H4 (cell line): ENCODE measurements at regions not wholly inside any gene's neighbourhood (a gene's known extent, or its start where the extent isn't known, plus 50 kb on each side); places are given as distances from the start of the nearest gene placed in this dataset.
A peak's percentile ranks its signal among the peaks of the same experiment; 100 is the strongest.

Experiments used
- DNase-seq: peaks from one replicate; pipeline ENCODE4 v3.0.0-alpha.2; 2015; ENCODE audit warnings: low spot score

DNA sequence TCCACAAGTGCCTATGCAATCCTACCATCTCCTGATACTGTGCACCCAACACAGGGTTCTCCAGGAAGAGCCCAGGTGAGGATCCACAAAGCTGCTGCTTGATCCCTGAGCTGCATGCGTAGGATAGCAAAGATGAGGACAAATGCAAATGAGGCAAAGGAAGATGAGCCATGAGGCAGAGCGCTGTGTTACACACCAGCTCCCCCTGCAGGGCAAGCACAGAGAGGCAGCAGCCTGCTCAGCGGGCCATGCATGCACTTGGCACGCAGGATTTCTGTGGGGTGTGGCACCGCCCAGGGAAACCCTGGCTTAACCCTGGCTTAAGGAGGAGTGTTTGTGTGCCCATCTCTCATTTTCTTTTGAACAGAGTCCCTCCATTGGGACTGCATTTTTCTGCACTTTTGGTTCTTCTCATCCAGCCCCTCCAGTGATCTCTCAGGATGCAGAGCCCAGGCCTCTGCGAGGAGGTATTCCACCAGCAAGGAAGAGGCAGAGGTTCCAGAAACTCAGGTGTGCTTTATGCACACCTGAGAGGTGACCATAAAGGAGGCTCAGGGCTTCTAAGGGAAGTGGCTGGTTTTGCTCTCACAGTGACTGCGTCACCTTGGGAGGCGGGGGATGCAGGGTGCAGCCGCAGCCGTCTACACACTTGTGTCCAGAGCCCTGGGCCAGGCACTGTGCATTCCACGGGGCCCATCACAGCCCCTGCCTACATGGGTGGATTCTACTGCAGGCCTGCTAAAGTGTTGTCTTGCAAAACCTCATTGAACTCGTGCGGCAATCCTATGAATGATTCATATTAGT is 973.3 kb upstream of the TMEM132C start:
- DNase-seq: peak; percentile 56

DNA sequence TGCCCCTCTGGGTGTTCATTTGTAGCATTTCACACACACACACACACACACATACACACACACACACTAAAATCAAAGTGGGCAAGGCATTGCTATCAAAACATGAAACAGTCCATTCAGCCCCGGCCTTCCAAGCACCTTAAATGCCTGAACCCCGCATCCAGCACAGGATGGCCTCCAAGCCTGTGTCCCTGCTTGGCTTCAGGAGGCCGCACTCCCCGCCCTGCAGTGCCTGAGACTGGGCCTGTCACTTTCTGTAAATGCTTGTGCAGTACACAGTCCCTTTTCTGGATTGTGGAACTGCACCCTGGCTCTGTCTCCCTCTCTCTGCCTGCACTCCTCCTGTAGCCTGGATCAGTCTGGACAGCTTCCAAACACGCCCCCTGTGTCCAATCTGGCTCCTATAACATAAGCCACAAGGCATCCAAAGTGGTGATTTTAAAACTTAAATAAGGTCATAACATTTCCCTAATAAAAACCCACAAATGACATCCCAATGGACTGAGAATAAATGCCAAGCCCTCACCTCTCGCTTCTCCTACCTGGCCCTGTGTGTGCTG is 972.2 kb upstream of the TMEM132C start:
- no peak for DNase-seq

DNA sequence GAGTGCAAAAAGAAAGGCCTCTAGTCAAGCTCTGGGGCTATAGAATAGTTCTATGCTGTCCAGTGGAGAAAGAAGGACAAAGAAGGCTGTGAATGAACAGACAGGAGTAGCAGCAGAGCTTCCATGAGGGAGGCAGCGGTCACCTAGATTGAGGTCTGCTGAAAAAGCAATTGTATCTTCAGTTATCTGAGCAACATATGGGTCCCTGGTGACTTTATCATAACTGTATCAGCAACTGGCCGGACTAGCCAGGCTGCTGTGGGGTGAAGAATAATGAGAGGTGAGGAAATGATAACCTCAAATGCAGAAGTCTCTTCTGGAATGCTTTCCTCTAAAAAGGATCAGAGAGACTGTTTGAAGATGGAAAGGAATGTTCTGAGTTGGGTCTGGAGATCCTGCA is 971.3 kb upstream of the TMEM132C start:
- DNase-seq: no peak

DNA sequence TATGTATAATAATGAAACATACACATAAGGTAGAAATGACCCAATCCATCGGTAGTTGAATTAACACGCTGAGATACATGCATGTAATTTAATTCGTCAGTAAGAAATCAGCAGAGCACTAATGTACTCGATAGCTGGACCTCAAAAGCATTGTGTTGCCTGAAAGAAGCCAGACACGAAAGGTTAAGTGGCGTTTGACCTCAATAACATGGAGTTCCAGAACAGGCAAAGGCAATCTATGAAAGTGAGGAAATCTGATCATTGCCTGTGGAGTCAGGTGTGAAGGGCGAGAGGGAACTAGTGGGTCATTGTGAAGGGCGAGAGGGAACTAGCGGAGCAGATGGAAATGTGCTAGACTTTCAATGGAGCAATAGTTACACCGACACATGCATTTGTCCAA is 970.4 kb upstream of the TMEM132C start:
- DNase-seq: no peak

DNA sequence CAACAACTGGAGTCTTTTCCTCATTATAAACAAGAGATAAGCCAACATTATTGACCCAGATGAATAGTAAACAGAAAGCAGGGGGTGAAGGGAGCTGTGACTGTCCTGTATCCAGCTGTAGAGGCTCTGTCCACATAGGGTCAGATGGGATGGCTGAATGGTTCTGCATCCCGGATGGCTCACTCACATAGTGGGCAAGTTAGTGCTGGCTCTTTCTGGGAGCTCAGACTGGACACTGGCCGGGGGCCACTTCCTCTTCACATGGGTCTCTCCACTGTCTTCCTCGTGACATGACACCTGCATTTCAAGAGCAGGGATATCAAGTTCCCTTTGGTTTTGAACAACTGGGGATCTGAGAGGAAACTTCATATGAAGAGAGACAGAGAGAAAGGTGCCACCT is 969.6 kb upstream of the TMEM132C start:
- DNase-seq: no peak

DNA sequence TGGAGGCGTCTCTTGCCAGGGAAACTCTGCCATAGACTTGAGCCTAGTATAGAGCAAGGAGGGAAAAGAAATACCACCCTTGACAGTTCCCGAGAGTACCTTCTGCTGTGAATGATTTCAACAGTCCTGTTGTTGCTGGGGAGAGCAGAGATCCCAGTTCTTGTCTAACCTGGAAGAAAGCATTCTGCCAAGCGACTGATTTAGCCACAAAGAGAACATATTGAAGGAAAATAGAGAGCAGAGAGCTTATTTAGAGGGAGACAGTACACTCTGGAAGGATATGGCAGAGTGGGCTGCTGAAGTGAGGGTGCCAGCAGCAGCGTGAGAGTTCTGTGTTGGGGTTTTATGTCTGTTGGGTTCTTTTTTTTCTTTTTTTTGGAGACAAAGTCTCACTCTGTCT is 966.9 kb upstream of the TMEM132C start:
- no peak for DNase-seq

DNA sequence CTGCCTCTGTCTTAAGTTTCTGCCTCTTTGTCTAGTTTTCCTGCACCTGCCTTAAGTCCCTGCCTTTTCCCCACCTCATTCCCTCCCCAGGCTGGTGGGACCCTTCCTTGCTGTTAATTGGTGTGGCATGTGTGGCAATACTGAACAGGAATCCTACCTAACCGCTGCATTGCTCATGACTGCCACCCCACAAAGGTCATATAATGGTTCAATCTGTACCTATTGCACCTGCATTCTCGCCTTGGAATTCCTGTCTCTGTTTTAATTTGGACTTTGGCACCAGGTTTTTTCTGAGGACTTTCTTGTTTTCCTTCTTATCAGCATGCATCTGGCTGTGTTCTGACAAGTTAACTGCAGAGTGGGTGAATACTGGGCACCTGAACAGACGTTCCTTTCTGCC is 966.2 kb upstream of the TMEM132C start:
- no peak for DNase-seq

DNA sequence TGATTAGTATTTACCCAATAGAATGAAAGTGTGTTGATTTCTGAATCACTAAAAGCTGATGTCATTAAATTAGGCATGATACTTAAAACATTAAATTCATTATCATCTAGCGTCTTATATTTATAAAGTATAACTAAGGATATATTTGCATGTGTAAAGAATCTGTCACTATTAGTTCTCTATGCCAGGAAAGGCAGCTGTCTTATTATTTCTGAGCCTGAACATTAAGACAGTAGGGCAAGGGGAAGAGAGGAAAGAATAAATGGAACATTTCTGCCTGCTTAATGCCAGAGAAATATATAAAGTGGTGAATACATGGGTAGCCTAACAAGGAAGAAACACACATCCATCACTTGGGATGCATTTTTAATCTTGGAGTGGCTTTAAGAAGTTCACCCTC is 965.1 kb upstream of the TMEM132C start:
- no peak for DNase-seq

DNA sequence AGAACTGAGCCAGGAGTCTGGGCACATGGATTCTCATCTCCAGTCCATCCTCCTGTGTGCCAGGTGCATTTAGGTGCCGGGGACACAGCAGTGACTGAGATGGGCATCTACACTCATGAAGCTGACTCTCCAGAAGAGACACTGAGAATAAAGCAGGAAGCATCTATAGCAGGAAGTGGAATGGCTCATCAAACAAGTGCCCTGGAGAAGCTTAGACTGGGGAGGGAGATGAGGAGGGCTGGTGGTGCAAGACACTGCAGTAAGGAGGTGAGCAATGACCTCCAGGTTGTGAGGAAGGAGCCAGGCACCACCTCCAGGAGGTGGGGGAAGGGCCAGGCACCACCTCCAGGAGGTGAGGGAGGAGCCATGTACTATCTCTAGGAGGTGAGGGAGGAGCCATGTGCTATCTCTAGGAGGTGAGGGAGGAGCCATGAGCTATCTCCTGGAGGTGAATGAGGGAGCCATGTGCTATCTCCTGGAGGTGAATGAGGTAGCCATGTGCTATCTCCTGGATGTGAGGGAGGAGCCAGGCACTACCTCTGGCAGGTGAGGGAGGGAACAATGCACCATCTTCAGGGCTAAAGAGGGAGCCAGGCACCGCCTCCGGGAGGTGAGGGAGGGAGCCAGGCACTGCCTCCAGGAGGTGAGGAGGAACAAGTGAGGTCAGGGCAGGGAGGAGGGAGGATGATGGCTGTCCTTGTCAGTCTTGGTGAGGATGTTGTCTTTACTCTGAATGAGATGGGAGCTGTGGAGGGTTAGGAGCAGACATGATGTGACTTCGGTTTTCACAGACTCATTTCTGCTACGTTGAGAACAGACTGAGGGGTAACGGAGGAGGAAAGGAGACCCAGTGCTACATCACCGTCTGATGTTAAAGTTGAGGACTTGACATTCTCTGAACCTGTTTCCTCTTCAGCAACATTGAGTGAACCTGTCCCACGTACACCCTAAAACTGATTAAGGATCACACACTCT is 961.9 kb upstream of the TMEM132C start:
- DNase-seq: no peak

DNA sequence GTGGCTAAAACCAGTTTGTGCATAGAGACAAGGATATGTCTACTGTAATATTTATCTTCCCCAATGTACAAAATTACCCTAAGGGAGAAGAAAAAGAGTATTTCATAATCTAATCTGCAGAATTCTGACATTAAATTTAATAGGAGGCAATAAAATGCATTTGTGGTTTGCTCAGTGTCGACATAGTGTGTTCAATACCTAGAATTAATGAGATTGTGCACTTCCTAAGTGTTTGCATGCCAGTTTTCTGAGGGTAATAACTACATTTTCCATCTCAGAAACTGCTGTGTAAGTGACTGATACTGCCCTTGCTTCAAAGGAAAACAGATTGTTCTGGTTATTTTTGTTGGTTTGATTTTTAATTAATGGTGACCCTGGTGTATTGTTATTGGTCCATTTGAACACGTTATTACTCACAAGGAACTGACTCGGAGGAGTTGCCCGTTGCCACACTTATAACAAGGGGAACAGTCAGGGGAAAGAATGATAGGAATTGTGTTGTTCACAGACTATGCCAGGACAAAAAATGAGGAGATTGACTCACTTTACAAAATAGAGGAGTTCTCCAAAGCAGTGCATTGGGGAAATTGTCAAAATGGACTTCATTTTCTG is 960.3 kb upstream of the TMEM132C start:
- DNase-seq: no peak

DNA sequence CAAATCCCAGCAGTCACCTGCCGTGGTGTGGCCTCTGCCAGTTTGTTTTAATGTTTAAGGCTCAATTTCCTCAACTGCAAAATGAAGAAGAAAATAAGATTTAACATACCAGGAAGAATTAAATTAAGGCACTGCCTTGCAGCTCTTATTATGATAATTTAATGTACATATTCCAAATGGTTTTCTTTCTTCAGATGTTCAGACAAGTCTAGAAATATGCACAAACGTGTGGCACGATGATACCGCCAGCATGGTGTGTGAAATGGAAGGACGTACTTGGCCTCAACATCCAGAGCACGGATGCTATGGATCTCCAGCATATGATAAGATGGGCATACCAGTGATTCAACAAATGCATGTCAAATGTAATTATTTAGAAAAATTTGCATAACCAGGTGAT is 959.4 kb upstream of the TMEM132C start:
- no peak for DNase-seq

DNA sequence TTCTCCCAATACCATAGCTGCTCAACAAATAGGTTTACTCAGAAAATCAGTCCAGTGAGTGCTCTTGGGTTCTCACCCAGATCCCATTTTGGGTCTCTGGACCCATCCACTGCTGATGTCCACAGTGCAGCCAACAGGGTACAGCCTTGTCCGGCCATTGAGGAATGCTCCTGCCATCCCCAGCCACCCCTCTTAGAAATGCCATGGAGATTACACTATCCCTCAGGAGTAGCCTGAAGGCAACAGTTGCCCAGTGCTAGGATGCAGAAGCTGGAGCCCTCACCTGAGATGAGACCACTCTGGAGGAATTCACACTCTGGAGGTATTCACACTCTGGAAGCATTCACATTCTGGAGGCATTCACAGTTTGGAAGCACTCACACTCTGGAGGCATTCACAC is 958.8 kb upstream of the TMEM132C start:
- DNase-seq: no peak

DNA sequence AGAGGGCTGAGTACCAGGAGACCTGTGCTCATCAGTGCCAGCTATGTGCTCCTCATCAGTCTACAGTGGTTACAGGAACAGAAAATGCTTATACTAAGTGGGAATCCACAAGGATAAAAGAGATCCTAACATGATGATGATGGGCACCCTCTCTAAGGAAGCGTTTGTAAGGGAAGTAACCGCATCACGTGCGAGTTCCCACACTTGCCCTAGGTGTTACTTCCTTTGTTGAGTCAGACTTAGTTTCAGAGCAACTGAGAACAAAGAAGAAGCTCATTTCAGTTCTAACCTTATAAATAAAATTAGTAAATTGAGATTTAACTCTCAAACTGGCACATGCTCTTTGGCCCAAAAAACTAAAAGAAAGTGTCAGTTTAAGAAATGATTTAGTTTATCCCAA is 956.4 kb upstream of the TMEM132C start:
- DNase-seq: no peak

DNA sequence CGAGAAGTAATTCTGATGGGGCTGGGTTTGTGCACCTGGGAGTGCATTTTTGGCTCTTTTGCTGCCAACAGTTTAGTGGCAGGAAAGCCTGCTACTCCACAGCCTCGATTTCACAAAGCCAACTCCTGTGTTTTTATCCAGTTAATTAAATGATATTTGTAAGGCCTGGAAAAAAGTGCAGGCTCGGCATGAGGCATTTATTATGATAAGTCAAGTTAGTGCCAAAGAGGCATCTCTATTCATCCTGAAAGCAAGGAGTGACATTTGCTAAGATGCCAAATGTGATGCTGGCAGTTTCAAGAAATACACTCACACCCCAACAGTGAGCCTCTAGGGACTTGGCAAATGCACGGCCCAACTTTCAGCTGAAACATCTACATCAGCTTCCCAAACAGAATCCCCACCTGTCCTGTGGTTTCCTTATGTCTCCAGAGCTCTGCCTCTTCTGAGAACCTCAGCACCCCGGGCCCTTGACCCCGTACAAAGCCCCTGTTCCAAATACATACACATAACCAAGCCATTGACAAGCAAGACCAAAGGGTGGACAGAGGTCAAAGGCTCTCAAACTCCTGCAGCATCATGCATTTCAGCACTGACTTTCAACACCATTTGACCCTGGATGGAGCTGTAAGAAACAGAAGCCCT is 955.1 kb upstream of the TMEM132C start:
- DNase-seq: no peak

DNA sequence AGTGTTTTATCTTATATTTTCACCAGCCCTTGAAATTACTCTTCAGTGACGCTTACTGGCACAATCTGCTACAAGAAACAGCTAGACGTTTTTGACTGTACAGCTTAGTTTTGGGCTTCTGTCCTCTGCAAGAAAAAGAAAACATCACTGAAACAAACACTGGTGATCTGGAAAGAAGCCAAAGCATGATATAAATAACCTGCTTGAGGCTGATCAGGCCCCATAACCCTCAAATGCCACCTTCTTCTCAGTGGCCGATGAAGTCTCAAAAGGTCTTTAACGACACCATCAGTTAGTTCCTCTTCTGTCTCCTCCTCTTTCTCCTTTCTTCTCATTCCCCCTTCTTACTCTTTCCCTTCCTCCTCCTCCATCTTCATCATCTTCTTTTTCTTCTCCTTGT is 942.3 kb upstream of the TMEM132C start:
- DNase-seq: no peak

DNA sequence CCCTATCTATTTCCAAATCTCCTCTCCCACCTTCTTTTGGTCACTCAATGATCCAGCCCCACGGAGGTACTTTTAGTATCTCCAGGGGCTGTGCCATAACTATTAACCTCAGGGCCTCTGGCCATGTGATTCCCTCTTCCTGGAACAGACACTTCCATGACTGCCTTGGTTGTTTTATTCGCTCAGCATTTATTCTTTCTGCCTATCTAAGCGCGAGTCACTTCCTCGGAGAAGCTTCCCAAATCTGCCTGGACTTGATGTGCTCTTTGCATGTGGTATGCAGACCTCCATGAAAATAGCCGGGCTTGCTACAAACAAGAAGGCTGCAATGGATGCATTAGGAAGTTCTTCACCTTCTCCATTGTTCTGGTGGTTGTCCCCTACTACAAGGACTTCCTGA is 939.0 kb upstream of the TMEM132C start:
- no peak for DNase-seq

DNA sequence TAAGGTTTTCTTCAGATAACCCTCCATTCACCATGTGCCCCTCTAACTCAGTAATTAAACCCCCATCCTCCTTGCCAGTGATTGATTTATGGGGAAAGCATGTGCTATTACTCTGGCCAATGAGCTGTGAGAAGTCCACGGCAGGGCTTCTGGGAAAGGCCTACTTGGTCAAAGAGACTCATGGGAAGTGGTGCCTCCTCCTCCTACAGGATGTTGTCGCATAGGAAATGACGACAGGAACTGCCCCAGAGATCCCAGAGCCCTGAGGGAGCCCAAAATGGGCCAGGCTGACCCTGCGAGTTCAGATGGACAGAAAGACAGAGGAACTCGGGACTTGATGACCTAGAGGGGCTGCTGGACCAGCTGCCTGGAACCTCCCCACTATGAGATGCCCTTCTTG is 938.1 kb upstream of the TMEM132C start:
- DNase-seq: no peak

DNA sequence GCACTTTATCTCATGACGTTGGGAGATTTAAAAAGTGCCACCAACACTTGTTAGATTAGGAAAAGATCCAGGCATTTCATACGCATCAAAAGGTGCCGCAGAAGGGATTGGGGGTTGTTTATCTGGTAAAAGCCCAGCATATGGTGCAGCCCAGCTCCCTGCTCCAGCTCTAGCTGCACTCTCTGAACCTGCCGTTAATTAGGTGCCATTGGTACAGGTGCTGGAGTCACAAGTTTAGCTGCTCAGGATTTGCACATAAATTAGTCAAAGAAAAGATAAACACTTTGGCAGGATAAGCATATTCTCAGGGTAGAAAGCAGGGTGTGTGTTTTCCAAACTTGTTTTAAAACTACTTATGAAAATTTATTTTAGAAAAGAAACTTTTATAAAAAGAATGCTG is 932.6 kb upstream of the TMEM132C start:
- no peak for DNase-seq

DNA sequence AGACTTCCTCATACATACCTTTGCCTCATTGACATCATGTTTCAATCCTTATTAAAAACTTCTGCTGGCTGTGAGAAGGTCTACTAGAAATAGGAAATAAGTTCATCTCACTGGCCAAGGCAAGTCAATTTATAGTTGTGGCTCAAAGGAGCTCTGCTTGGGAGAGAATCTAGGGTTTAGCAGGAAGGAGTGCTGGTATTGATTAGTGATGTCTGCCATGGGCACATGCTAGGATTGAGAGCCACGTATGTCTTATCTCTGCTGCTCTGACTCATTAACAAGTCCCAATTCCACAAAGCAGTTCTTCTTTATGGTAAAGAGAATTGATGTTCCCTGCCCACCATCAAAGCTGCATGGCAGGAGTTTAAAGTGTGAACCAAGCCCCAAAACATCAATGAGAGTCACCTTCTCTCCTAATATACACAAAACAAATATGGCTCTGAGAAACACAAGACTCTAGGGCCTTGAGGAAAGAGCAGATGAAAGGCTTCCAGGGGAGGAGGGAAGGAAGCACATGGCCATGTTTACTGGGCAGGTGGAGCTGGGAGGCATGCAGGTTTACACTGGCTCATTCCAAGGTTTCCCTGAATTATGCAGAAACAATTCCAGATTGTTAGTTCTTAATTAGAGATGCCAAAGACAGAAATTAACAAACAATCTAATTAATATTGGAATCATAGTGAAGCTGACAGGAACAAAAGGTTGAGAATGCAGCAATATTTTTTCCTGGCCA is 931.9 kb upstream of the TMEM132C start:
- DNase-seq: no peak

DNA sequence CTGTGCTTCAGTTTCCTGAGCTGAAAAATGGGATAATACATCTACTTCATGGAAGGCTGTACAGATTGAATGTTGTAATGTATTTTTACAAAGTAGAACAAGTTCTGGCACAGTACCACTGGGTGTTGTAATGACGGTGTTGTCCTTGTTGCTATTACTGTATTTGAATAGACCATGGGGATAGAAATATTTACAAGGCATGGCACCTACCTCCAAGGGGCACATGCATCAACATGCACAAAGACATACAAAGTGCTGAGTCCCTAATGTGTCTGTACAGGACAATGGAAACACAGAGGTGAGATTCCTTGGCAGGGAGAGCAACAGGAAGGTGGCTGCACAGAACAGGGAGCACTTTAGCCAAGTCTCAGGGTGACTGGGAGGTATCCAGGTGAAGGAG is 930.6 kb upstream of the TMEM132C start:
- DNase-seq: no peak

DNA sequence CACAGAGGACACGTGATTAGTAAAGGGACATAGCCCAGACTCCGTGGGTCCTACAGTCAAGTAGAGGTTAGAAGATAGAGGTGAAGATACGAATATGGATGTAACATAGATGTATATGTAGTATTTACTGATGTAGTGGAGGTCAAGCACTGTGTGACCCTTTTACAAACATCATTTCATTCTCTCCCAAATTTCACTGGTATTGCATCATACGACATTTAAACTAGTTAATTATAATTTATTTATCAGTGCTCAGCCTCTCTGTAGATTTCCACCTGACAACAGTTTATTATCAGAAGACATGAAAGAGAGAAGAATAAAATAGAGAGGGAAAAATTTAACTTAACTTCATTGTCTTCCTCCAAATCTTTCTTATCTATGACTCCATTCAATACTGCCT is 927.9 kb upstream of the TMEM132C start:
- DNase-seq: no peak
